GM12878 (cell line): ENCODE measurements at regions not wholly inside any gene's neighbourhood (a gene's known extent, or its start where the extent isn't known, plus 50 kb on each side); places are given as distances from the start of the nearest gene placed in this dataset.

Experiments
- ATAC-seq: fragments of 200-7000 bp; cut with Tn5 transposase; 3 replicates; pipeline ENCODE4 v1.9.1; 2020; ENCODE audit warnings: mild to moderate bottlenecking, moderate library complexity
- BruUV-seq: library from RNA; stranded (reverse); fragments of 400-500 nt; replicated peaks from 2 replicates; lab custom pipeline; 2021; lab: Mats Ljungman, UMichigan
- CTCF ChIA-PET: fragments of 300-600 bp; sonication (Branson Sonifier 250); formaldehyde crosslinking; extraction: SDS; loops from one replicate; lab custom pipeline; 2021; ENCODE audit warnings: inconsistent platforms; lab: Yijun Ruan, JAX
- POLR2A ChIA-PET: fragments of 350-600 bp; formaldehyde crosslinking; extraction: SDS; loops from one replicate; lab custom pipeline; 2021; ENCODE audit warnings: inconsistent platforms; lab: Charles Lee
- RAD21 ChIA-PET: fragments of 300-600 bp; sonication (Branson Sonifier 250); formaldehyde crosslinking; loops from one replicate; lab custom pipeline; 2023; ENCODE audit warnings: antibody characterized with exemption; ENCODE audit not compliant: unreplicated experiment; lab: Charles Lee
- SMC1A ChIA-PET: fragments of 300-600 bp; sonication (Branson Sonifier 250); formaldehyde crosslinking; loops from one replicate; lab custom pipeline; 2023; ENCODE audit not compliant: unreplicated experiment, uncharacterized antibody; lab: Charles Lee
- DNase-seq: peaks from one replicate; pipeline ENCODE4 v3.0.0-alpha.2; 2011; ENCODE audit warnings: low read depth, low spot score
- FAIRE-seq: peaks from 3 replicates; lab custom pipeline; 2011; peaks lifted over from hg19 to GRCh38; lab: Jason Lieb, UNC
- H2AFZ ChIP-seq: 2 replicates; pipeline ENCODE4 v1.6.0; 2011; ENCODE audit warnings: low read depth, low read length, control low read depth; ENCODE audit not compliant: control insufficient read depth
- H3K27ac ChIP-seq: 2 replicates; pipeline ENCODE4 v1.5.1; 2011; ENCODE audit warnings: control low read depth; ENCODE audit not compliant: control insufficient read depth, insufficient read depth
- H3K27me3 ChIP-seq, 2 experiments: replicated peaks in 1 of 2; 2 replicates each; pipeline versions ENCODE4 v1.6.0 to v1.6.1; 2011; ENCODE audit warnings: low read length in 1 of 2; ENCODE audit not compliant: control insufficient read depth in 2 of 2, insufficient read depth in 2 of 2
- H3K36me3 ChIP-seq, 2 experiments: 2 replicates each; pipeline ENCODE4 v1.5.1; 2011; ENCODE audit warnings: low read length in 1 of 2; ENCODE audit not compliant: control insufficient read depth in 2 of 2, insufficient read depth in 2 of 2
- H3K4me1 ChIP-seq: 2 replicates; pipeline ENCODE4 v1.6.1; 2011; ENCODE audit warnings: mild to moderate bottlenecking, low read length, moderate library complexity, mixed read lengths; ENCODE audit not compliant: control insufficient read depth, insufficient read depth
- H3K4me2 ChIP-seq: 2 replicates; pipeline ENCODE4 v1.6.0; 2011; ENCODE audit warnings: control low read depth; ENCODE audit not compliant: control insufficient read depth, insufficient read depth
- H3K4me3 ChIP-seq: fragments of 200-600 bp; sonication (generic); 2 replicates; pipeline ENCODE4 v1.5.1; 2016
- H3K79me2 ChIP-seq: 2 replicates; pipeline ENCODE4 v1.6.0; 2011; ENCODE audit warnings: low read length; ENCODE audit not compliant: control insufficient read depth, insufficient read depth
- H3K9ac ChIP-seq: 2 replicates; pipeline ENCODE4 v1.8.0; 2011; ENCODE audit warnings: low read length, control low read depth, mixed read lengths; ENCODE audit not compliant: control insufficient read depth, insufficient read depth
- H3K9me3 ChIP-seq: replicated peaks from 3 replicates; pipeline ENCODE4 v1.5.1; 2011; ENCODE audit warnings: mild to moderate bottlenecking, low read length; ENCODE audit not compliant: control insufficient read depth, insufficient read depth
- H4K20me1 ChIP-seq: 2 replicates; pipeline ENCODE4 v1.6.0; 2011; ENCODE audit not compliant: control insufficient read depth, insufficient read depth
- BCLAF1 ChIP-seq: fragments of 450-650 bp; IDR thresholded peaks from 2 replicates; pipeline ENCODE4 v1.6.1; 2017; ENCODE audit warnings: antibody characterized with exemption, mild to moderate bottlenecking, moderate library complexity
- BMI1 ChIP-seq: fragments of 450-650 bp; IDR thresholded peaks from 2 replicates; pipeline ENCODE4 v1.6.1; 2016; ENCODE audit warnings: mild to moderate bottlenecking, moderate library complexity, borderline replicate concordance
- FOXK2 ChIP-seq: fragments of 450-650 bp; IDR thresholded peaks from 2 replicates; pipeline ENCODE4 v1.6.1; 2017; ENCODE audit warnings: mild to moderate bottlenecking, moderate library complexity
- IRF4 ChIP-seq: IDR thresholded peaks from 2 replicates; pipeline ENCODE4 v1.6.1; 2011; ENCODE audit warnings: low read depth, low read length
- POLR2A ChIP-seq: IDR thresholded peaks from 2 replicates; pipeline ENCODE4 v1.6.1; 2011; ENCODE audit warnings: low read depth, mild to moderate bottlenecking, low read length
- POLR2AphosphoS2 ChIP-seq: IDR thresholded peaks from 2 replicates; pipeline ENCODE4 v1.6.1; 2011; ENCODE audit warnings: low read depth, mild to moderate bottlenecking, low read length, improper control_type of control experiment, moderate library complexity
- RELA ChIP-seq: fragments of 450-650 bp; IDR thresholded peaks from 2 replicates; pipeline ENCODE4 v1.8.0; 2014; ENCODE audit warnings: borderline replicate concordance; ENCODE audit not compliant: partially characterized antibody
- TCF12 ChIP-seq: IDR thresholded peaks from 2 replicates; pipeline ENCODE4 v1.6.1; 2011; ENCODE audit warnings: low read depth, mild to moderate bottlenecking, low read length
- ZNF24 ChIP-seq: fragments of 450-650 bp; IDR thresholded peaks from 2 replicates; pipeline ENCODE4 v1.6.1; 2017; ENCODE audit warnings: antibody characterized with exemption, mild to moderate bottlenecking
- WGBS: methylation state at CpG from one replicate; pipeline ENCODE4 v1.1.6; 2016; ENCODE audit warnings: low lambda C conversion rate; ENCODE audit not compliant: insufficient replicate concordance, insufficient coverage; ENCODE audit errors: missing lambda C conversion rate; 5-methylcytosine and 5-hydroxymethylcytosine counted together
- in situ Hi-C: fragments of 300-500 bp; cut with MboI; formaldehyde crosslinking; loops from 9 replicates; pipeline ENCODE4 v1.14.3; 2018; ENCODE audit warnings: mixed read lengths
- intact Hi-C: fragments of 100-400 bp; cut with micrococcal nuclease; formaldehyde crosslinking; loops from one replicate; pipeline ENCODE4 v1.14.2; 2022; ENCODE audit not compliant: unreplicated experiment
- TF ChIP-seq, protein P1 (sequence below): fragments of 450-650 bp; IDR thresholded peaks from 2 replicates; pipeline ENCODE4 v1.6.1; 2016; ENCODE audit warnings: mild to moderate bottlenecking, moderate library complexity, borderline replicate concordance

DNA sequence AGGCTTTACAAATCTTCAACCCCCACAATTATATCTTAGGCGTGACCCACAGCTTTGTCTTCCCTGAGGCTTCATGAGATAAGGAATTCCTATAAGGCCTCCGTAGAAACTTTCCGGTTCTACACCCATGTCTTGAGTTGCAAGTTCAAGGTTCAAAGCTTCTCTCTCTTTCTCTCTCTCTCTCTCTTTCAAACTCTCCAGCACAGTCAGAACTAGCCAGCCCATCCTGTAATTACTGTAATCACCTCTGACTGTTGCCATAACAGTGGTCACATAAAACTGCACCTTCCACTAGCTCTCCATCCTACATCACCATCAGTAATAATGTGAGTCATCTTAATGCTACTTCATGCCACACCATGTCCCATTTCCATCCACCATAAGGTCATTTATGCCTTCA is 90.0 kb upstream of the NFASC start:
- ATAC-seq = no peak
- POLR2A ChIA-PET = no interaction called here
- Histone ChIP-seq H3K4me2 (no peak overlapping the region), H3K79me2 (no peaks in the 10 kb centered on the region), H3K4me1 (no peaks in the 10 kb centered on the region), H3K27me3 (peaks cover 0 to 2% of the 10 kb centered on the region in 2 experiments; a peak in 3 of 4 replicates), H3K9ac (no peak overlapping the region), H3K4me3 (no peak overlapping the region), H3K36me3 (no peaks in the 10 kb centered on the region), H3K9me3 (no peaks in the 10 kb centered on the region), H3K27ac (no peak overlapping the region), H2AFZ (no peak overlapping the region), H4K20me1 (no peaks in the 10 kb centered on the region)
- in situ Hi-C loops (no loop called here), intact Hi-C loops (no loop called here)
- RAD21 ChIA-PET = no interaction called here
- BruUV-seq = no TSS peak
- no peak for DNase-seq
- SMC1A ChIA-PET = interaction anchor here (1.0 to 1.4 kb wide), 2 partner anchors 20 to 215 kb away, joined by 3 to 4 read pairs; no protein-coding TSS in a partner anchor
- WGBS = 79% methylated on average over 3 of the region's 3 CpGs
- FAIRE-seq = no peak
- CTCF ChIA-PET = interaction anchor here (1.0 to 2.0 kb wide), 2 partner anchors 16 to 26 kb away, joined by 3 to 4 read pairs; no protein-coding TSS in a partner anchor
- TF ChIP-seq ZNF24 (no peak), TCF12 (no peak), FOXK2 (no peak), POLR2A (no peak), BMI1 (no peak), RELA (no peak), BCLAF1 (no peak), IRF4 (no peak), POLR2AphosphoS2 (no peak)
- TF ChIP-seq, protein P1, sequence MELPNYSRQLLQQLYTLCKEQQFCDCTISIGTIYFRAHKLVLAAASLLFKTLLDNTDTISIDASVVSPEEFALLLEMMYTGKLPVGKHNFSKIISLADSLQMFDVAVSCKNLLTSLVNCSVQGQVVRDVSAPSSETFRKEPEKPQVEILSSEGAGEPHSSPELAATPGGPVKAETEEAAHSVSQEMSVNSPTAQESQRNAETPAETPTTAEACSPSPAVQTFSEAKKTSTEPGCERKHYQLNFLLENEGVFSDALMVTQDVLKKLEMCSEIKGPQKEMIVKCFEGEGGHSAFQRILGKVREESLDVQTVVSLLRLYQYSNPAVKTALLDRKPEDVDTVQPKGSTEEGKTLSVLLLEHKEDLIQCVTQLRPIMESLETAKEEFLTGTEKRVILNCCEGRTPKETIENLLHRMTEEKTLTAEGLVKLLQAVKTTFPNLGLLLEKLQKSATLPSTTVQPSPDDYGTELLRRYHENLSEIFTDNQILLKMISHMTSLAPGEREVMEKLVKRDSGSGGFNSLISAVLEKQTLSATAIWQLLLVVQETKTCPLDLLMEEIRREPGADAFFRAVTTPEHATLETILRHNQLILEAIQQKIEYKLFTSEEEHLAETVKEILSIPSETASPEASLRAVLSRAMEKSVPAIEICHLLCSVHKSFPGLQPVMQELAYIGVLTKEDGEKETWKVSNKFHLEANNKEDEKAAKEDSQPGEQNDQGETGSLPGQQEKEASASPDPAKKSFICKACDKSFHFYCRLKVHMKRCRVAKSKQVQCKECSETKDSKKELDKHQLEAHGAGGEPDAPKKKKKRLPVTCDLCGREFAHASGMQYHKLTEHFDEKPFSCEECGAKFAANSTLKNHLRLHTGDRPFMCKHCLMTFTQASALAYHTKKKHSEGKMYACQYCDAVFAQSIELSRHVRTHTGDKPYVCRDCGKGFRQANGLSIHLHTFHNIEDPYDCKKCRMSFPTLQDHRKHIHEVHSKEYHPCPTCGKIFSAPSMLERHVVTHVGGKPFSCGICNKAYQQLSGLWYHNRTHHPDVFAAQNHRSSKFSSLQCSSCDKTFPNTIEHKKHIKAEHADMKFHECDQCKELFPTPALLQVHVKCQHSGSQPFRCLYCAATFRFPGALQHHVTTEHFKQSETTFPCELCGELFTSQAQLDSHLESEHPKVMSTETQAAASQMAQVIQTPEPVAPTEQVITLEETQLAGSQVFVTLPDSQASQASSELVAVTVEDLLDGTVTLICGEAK = no peak
